Activated CD4-positive, CD25-positive, alpha-beta regulatory T cell treated with anti-CD3 and anti-CD28 coated beads, Interleukin-2, amount 50 U/mL, for 24 hours (primary cell): ENCODE measurements at regions not wholly inside any gene's neighbourhood (a gene's known extent, or its start where the extent isn't known, plus 50 kb on each side); places are given as distances from the start of the nearest gene placed in this dataset.

Experiments used
- ATAC-seq, 2 donors: fragments of 150-1000 bp; cut with Tn5 transposase; one replicate each; pipeline ENCODE4 v1.10.0; 2021; ENCODE audit warnings: mild to moderate bottlenecking in 1 of 2, moderate library complexity in 1 of 2

DNA sequence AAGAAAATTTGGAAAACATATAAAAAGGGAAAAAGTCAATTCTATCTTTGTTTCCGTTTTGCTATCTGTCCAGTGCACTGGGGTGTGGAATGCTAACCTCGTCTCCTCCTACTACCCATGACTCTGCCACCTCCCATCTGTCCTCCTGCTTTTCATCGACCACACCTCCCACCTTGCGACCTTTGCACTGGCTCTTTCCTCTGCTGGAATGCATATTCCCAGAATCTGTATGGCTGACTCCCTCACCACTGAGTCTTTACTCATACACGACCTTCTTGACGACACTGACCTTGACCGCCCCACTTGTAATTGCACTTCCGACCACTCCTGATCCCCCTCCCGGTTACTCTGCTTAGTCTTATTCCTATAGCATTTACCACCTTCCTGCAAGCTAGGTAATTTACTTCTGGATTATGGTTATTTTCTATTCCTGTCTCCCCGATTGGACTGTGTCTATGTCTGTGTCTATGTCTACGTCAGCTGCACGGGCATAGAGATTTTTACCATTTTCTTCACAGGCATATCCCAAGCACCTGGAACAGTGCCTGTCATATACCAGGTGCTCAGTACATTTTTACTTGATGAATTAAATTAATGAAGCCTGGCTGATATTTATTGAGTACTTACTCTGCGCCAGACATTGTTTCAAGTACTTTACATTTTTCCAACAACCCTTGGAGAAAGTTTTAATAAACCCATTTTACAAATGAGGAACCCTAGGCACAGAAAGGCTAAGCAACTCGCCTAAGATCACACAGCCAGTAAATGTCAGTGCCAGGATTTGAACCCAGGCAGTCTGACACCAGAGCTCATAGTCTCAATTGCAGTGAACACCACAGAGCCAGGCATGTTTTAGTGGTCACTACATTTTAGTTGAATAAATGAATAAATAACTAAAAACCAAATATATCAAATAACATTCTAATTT lies 54.0 kb upstream of the SLC22A11 start:
- no peak for ATAC-seq

DNA sequence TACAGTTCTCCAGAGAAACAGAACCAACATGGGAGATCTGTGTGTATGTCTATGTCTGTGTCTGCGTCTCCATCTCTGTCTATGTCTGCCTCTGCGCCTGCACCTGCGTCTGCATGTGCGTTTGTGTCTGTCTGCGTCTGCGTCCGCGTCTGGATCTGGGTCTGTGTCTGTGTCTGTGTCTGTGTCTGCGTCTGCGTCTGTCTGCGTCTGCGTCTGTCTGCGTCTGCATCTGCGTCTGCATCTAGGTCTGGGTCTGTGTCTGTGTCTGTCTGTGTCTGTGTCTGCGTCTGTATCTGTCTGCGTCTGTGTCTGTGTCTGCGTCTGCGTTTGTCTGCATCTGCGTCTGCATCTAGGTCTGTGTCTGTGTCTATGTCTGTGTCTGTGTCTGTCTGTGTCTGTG lies 53.1 kb upstream of the SLC22A11 start:
- ATAC-seq, result no peak

- ATAC-seq, result no peak
Observed at GRCh38 chr11:64503186-64503753, 52.5 kb upstream of the SLC22A11 start.

DNA sequence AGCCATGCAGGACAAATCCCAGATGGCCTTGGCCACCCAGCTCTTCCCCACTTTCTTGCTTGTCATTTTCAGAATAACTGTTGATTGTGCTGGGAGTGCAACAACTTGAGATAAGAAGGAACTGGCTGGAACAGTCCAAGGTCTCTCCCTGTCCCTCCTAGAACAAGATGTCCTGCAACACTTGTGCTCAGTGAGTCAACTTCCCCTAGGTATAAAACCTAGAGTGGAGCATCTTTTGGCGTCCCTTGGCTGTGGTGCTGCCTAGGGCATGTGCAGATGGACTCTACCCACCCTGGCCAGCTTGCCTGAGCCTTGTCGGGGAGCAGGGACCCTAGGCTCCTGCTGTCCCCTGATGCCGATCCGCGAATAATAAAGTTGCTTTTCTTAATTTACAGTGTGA lies 50.7 kb upstream of the SLC22A11 start:
- no peak for ATAC-seq
